Endodermal cell (in vitro differentiated cells): ENCODE measurements at regions not wholly inside any gene's neighbourhood (a gene's known extent, or its start where the extent isn't known, plus 50 kb on each side); places are given as distances from the start of the nearest gene placed in this dataset.

Experiments
- DNase-seq: peaks from one replicate; pipeline ENCODE4 v3.0.0-alpha.2; 2017
- H3K27ac ChIP-seq: 2 replicates; pipeline ENCODE4 v1.5.1; 2013; ENCODE audit warnings: mild to moderate bottlenecking, low read depth, low read length, moderate library complexity
- H3K27me3 ChIP-seq: 2 replicates; pipeline ENCODE4 v1.6.1; 2013; ENCODE audit warnings: mild to moderate bottlenecking, low read length, moderate library complexity; ENCODE audit not compliant: insufficient read depth, control insufficient read depth, poor library complexity, severe bottlenecking
- H3K36me3 ChIP-seq: 2 replicates; pipeline ENCODE4 v1.7.0; 2013; ENCODE audit warnings: mild to moderate bottlenecking, low read length, moderate library complexity; ENCODE audit not compliant: control insufficient read depth, insufficient read depth
- H3K4me1 ChIP-seq: one replicate; pipeline ENCODE4 v1.7.0; 2013; ENCODE audit warnings: low read length; ENCODE audit not compliant: control insufficient read depth, insufficient read depth
- H3K4me3 ChIP-seq: 2 replicates; pipeline ENCODE4 v1.5.1; 2013; ENCODE audit warnings: mild to moderate bottlenecking, low read length, moderate library complexity
- H3K9ac ChIP-seq: 2 replicates; pipeline ENCODE4 v1.6.1; 2013; ENCODE audit warnings: mild to moderate bottlenecking, low read length, moderate library complexity; ENCODE audit not compliant: poor library complexity, severe bottlenecking; ENCODE audit errors: extremely low read depth
- H3K9me3 ChIP-seq: 2 replicates; pipeline ENCODE4 v1.6.1; 2013; ENCODE audit warnings: mild to moderate bottlenecking, low read length, moderate library complexity; ENCODE audit not compliant: control insufficient read depth
- H3K27ac Mint-ChIP-seq: 2 replicates; pipeline ENCODE4 v1.8.0; 2020; ENCODE audit warnings: mixed read lengths
- H3K27me3 Mint-ChIP-seq: 2 replicates; pipeline ENCODE4 v1.8.0; 2021; ENCODE audit warnings: mild to moderate bottlenecking, mixed read lengths; ENCODE audit not compliant: insufficient read depth
- H3K36me3 Mint-ChIP-seq: 2 replicates; pipeline ENCODE4 v1.8.0; 2020; ENCODE audit warnings: low read depth, mixed read lengths
- H3K4me1 Mint-ChIP-seq: 2 replicates; pipeline ENCODE4 v1.8.0; 2020; ENCODE audit warnings: mixed read lengths
- H3K4me3 Mint-ChIP-seq: 2 replicates; pipeline ENCODE4 v1.8.0; 2020; ENCODE audit warnings: mild to moderate bottlenecking, moderate library complexity, mixed read lengths
- H3K9me3 Mint-ChIP-seq: 2 replicates; pipeline ENCODE4 v1.8.0; 2020; ENCODE audit warnings: mild to moderate bottlenecking, mixed read lengths
- WGBS, 2 experiments: methylation state at CpG; one replicate each; pipeline versions ENCODE4 v1.1.5 to v1.1.7; 2013; ENCODE audit warnings: missing lambda C conversion rate in 2 of 2, mixed read lengths in 1 of 2; ENCODE audit not compliant: insufficient coverage in 1 of 2, insufficient read length in 1 of 2; 5-methylcytosine and 5-hydroxymethylcytosine counted together
- TF ChIP-seq, protein P1 (sequence below): fragments of 200-600 bp; sonication (generic); conservative IDR thresholded peaks from 2 replicates; pipeline ENCODE4 v1.5.0; 2021; ENCODE audit warnings: antibody characterized with exemption, mild to moderate bottlenecking

DNA sequence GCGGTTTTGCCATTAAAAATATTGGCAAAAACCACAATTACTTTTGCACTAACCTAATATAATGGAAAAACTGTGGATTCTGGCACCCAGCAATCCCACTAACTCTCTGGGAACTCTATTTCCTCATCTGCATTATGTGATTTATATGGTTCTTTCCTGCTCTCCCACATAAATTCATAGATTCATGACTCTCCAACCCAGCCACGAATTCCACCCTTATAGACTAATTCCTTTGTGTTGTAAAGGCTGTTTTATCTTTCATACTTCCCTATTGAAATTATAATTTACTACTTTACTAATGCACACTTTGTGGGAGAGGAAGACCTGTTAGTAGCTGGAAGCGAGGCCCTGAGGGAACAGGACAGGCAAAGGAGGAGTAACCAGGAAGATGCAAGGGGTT is 88.4 kb upstream of the GNAO1 start:
- no peak for DNase-seq
- Histone ChIP-seq H3K9ac (no peak overlapping the region), H3K27me3 (no peaks in the 10 kb centered on the region), H3K9me3 (no peaks in the 10 kb centered on the region), H3K4me1 (no peaks in the 10 kb centered on the region), H3K27ac (peak overlapping the region; percentile 77), H3K36me3 (no peaks in the 10 kb centered on the region), H3K4me3 (no peak overlapping the region)
- H3K27ac Mint-ChIP-seq = peak overlapping the region; percentile 29
- peaks cover 3% of the 10 kb centered on the region for H3K27me3 Mint-ChIP-seq
- peaks cover 9% of the 10 kb centered on the region for H3K4me1 Mint-ChIP-seq
- no peak overlapping the region for H3K4me3 Mint-ChIP-seq
- 71% methylated on average over 3 of the region's 3 CpGs; no CpG with 5 or more reads in 1 of the 2 experiments for WGBS, 2 experiments
- H3K9me3 Mint-ChIP-seq = no peaks in the 10 kb centered on the region
- TF ChIP-seq, protein P1, sequence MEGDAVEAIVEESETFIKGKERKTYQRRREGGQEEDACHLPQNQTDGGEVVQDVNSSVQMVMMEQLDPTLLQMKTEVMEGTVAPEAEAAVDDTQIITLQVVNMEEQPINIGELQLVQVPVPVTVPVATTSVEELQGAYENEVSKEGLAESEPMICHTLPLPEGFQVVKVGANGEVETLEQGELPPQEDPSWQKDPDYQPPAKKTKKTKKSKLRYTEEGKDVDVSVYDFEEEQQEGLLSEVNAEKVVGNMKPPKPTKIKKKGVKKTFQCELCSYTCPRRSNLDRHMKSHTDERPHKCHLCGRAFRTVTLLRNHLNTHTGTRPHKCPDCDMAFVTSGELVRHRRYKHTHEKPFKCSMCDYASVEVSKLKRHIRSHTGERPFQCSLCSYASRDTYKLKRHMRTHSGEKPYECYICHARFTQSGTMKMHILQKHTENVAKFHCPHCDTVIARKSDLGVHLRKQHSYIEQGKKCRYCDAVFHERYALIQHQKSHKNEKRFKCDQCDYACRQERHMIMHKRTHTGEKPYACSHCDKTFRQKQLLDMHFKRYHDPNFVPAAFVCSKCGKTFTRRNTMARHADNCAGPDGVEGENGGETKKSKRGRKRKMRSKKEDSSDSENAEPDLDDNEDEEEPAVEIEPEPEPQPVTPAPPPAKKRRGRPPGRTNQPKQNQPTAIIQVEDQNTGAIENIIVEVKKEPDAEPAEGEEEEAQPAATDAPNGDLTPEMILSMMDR = no peak
- no peaks in the 10 kb centered on the region for H3K36me3 Mint-ChIP-seq

DNA sequence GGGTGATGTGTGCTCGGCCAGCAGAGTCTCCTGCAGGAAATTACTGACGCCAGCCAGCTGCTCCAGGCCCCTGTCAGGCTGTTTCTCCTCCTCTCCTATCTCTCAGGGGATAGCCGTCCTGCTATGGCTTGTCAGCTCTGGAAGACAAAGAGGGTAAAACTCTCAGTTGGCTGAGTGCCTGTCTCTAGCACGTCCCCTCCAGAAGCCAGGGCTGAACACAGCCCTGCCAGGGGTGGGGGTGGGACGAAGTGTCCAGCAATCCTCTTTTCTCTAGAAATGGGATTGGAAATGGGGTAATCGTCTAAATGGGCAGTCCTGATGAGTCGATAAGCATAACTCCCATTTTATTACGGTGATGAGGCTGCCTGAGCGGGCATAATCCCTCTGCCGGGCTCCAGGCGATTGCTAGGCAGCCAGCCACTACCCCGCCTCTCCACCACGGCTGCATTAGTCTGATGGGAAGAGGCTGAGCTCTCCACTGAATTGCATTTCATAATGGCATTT is 89.1 kb upstream of the GNAO1 start:
- Mint-ChIP-seq H3K9me3 (no peaks in the 10 kb centered on the region), H3K27ac (no peak overlapping the region), H3K36me3 (no peaks in the 10 kb centered on the region), H3K27me3 (peaks cover 3% of the 10 kb centered on the region), H3K4me3 (no peak overlapping the region), H3K4me1 (peaks cover 7% of the 10 kb centered on the region)
- Histone ChIP-seq H3K4me3 (no peak overlapping the region), H3K9me3 (no peaks in the 10 kb centered on the region), H3K27ac (peak overlapping the region; percentile 77), H3K36me3 (no peaks in the 10 kb centered on the region), H3K9ac (no peak overlapping the region), H3K4me1 (no peaks in the 10 kb centered on the region), H3K27me3 (no peaks in the 10 kb centered on the region)
- DNase-seq = no peak
- 86 to 88% methylated on average over 8 to 13 of the region's 13 CpGs for WGBS, 2 experiments
- TF ChIP-seq, protein P1 = no peak

DNA sequence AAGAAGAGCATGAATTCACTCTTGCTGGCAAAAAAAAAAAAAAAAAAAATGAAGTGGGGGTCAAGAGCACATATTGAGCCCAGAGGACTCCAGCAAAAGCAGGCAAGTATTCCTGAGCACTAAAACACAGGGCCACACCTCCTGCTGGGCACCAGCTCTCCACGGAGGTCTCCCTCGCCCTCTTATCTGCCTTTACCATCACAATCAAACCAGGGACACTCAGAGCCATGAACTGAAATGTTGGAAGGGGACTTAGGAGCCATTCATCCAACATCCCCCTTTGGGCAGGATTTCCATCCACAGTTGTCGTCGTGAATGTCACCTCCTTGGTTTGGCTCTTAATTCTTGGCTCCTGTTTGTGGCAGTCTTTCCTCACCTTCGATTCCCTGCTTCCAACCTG is 89.8 kb upstream of the GNAO1 start:
- 78 to 94% methylated on average over 3 to 5 of the region's 5 CpGs for WGBS, 2 experiments
- Mint-ChIP-seq H3K27me3 (peaks cover 3% of the 10 kb centered on the region), H3K36me3 (no peaks in the 10 kb centered on the region), H3K4me1 (peaks cover 7% of the 10 kb centered on the region), H3K27ac (no peak overlapping the region), H3K9me3 (no peaks in the 10 kb centered on the region), H3K4me3 (no peak overlapping the region)
- no peak for DNase-seq
- Histone ChIP-seq H3K27ac (peak overlapping the region; percentile 77), H3K36me3 (no peaks in the 10 kb centered on the region), H3K4me3 (no peak overlapping the region), H3K9ac (no peak overlapping the region), H3K27me3 (no peaks in the 10 kb centered on the region), H3K9me3 (no peaks in the 10 kb centered on the region), H3K4me1 (no peaks in the 10 kb centered on the region)
- TF ChIP-seq, protein P1 = no peak
